Activated T-helper 2 cell treated with anti-CD3 and anti-CD28 coated beads, Interferon-gamma antibody, Interleukin-2, Interleukin-4, amounts not matched to agents 10 μg/mL and 5 μg/mL and 100 μg/mL, durations not matched to agents 14 hours and 24 hours and 36 hours (primary cell): ENCODE measurements at regions not wholly inside any gene's neighbourhood (a gene's known extent, or its start where the extent isn't known, plus 50 kb on each side); places are given as distances from the start of the nearest gene placed in this dataset.
"Not testable (repeated sequence)": the region's sequence is repeated elsewhere in the genome, so short reads cannot be mapped to it uniquely, and the experiment has no call there.

Experiments used
- DNase-seq: peaks from one replicate; pipeline ENCODE4 v3.0.0; 2021; ENCODE audit warnings: low spot score
- H3K27ac Mint-ChIP-seq: one replicate; pipeline ENCODE4 v1.8.0; 2021; ENCODE audit warnings: mixed read lengths
- H3K27me3 Mint-ChIP-seq: one replicate; pipeline ENCODE4 v1.8.0; 2021; ENCODE audit warnings: low read depth, mixed read lengths
- H3K36me3 Mint-ChIP-seq: one replicate; pipeline ENCODE4 v1.8.0; 2021; ENCODE audit warnings: low read depth, mixed read lengths
- H3K4me1 Mint-ChIP-seq: one replicate; pipeline ENCODE4 v1.8.0; 2021; ENCODE audit warnings: low read depth, mixed read lengths
- H3K4me3 Mint-ChIP-seq: one replicate; pipeline ENCODE4 v1.8.0; 2021; ENCODE audit warnings: low read depth, mild to moderate bottlenecking, moderate library complexity, mixed read lengths
- H3K9me3 Mint-ChIP-seq: one replicate; pipeline ENCODE4 v1.8.0; 2021; ENCODE audit warnings: mixed read lengths
- intact Hi-C: fragments of 100-400 bp; cut with micrococcal nuclease; formaldehyde crosslinking; loops from one replicate; pipeline ENCODE4 v1.15.1; 2023

GRCh38 chr5:5764246-5764645, 341.8 kb downstream of the ICE1 start:
- no peaks in the 10 kb centered on the region for H3K36me3 Mint-ChIP-seq
- no peak overlapping the region for H3K4me3 Mint-ChIP-seq
- H3K4me1 Mint-ChIP-seq, result no peaks in the 10 kb centered on the region
- no peak for DNase-seq
- intact Hi-C loops, result no loop called here
- H3K9me3 Mint-ChIP-seq, result no peaks in the 10 kb centered on the region
- H3K27ac Mint-ChIP-seq, result no peak overlapping the region
- H3K27me3 Mint-ChIP-seq, result no peaks in the 10 kb centered on the region

GRCh38 chr5:5756762-5757161, 334.3 kb downstream of the ICE1 start:
- Mint-ChIP-seq H3K4me1 (peaks cover 8% of the 10 kb centered on the region), H3K4me3 (no peak overlapping the region), H3K27me3 (no peaks in the 10 kb centered on the region), H3K9me3 (no peaks in the 10 kb centered on the region), H3K36me3 (no peaks in the 10 kb centered on the region), H3K27ac (no peak overlapping the region)
- DNase-seq, result no peak
- intact Hi-C loops, result no loop called here

- Mint-ChIP-seq H3K4me3 (no peak overlapping the region), H3K27ac (no peak overlapping the region), H3K4me1 (peaks cover 14% of the 10 kb centered on the region), H3K27me3 (peaks cover 2% of the 10 kb centered on the region), H3K36me3 (no peaks in the 10 kb centered on the region), H3K9me3 (no peaks in the 10 kb centered on the region)
- no peak for DNase-seq
- intact Hi-C loops, result no loop called here
These were observed 333.4 kb downstream of the ICE1 start for GRCh38 chr5:5755888-5756287.

- Mint-ChIP-seq H3K36me3 (no peaks in the 10 kb centered on the region), H3K27me3 (peaks cover 2% of the 10 kb centered on the region), H3K4me3 (no peak overlapping the region), H3K9me3 (no peaks in the 10 kb centered on the region), H3K4me1 (peaks cover 15% of the 10 kb centered on the region), H3K27ac (no peak overlapping the region)
- intact Hi-C loops, result no loop called here
- no peak for DNase-seq
These were observed 330.4 kb downstream of the ICE1 start for GRCh38 chr5:5752844-5753243.

GRCh38 chr5:5751987-5752386, 329.5 kb downstream of the ICE1 start:
- H3K4me1 Mint-ChIP-seq, result peaks cover 15% of the 10 kb centered on the region

GRCh38 chr5:5751498-5751897, 329.0 kb downstream of the ICE1 start:
- no peak overlapping the region for H3K4me3 Mint-ChIP-seq
- intact Hi-C loops, result no loop called here
- peaks cover 15% of the 10 kb centered on the region for H3K4me1 Mint-ChIP-seq
- no peaks in the 10 kb centered on the region for H3K36me3 Mint-ChIP-seq
- no peak overlapping the region for H3K27ac Mint-ChIP-seq
- peaks cover 2% of the 10 kb centered on the region for H3K27me3 Mint-ChIP-seq
- no peak for DNase-seq
- H3K9me3 Mint-ChIP-seq, result no peaks in the 10 kb centered on the region

More at GRCh38 chr5:5751987-5752386, 329.5 kb downstream of the ICE1 start:
- peaks cover 2% of the 10 kb centered on the region for H3K27me3 Mint-ChIP-seq
- H3K36me3 Mint-ChIP-seq, result no peaks in the 10 kb centered on the region
- H3K9me3 Mint-ChIP-seq, result no peaks in the 10 kb centered on the region
- no peak overlapping the region for H3K4me3 Mint-ChIP-seq
- DNase-seq, result no peak
- no peak overlapping the region for H3K27ac Mint-ChIP-seq
- intact Hi-C loops, result no loop called here

GRCh38 chr5:5741418-5741817, 318.9 kb downstream of the ICE1 start:
- Mint-ChIP-seq H3K27ac (no peak overlapping the region), H3K36me3 (no peaks in the 10 kb centered on the region), H3K4me3 (no peak overlapping the region), H3K9me3 (peaks cover 21% of the 10 kb centered on the region), H3K27me3 (no peaks in the 10 kb centered on the region), H3K4me1 (no peaks in the 10 kb centered on the region)
- intact Hi-C loops, result no loop called here
- DNase-seq, result no peak

- Mint-ChIP-seq H3K27ac (no peak overlapping the region), H3K9me3 (peaks cover 9% of the 10 kb centered on the region), H3K4me3 (no peak overlapping the region), H3K4me1 (peaks cover 6% of the 10 kb centered on the region), H3K36me3 (no peaks in the 10 kb centered on the region), H3K27me3 (no peaks in the 10 kb centered on the region)
- no peak for DNase-seq
- intact Hi-C loops, result no loop called here
These were observed 317.0 kb downstream of the ICE1 start for GRCh38 chr5:5739490-5739945.

GRCh38 chr5:5738797-5739489, 316.5 kb downstream of the ICE1 start:
- intact Hi-C loops, result no loop called here
- no peak overlapping the region for H3K27ac Mint-ChIP-seq

GRCh38 chr5:5736007-5736406, 313.5 kb downstream of the ICE1 start:
- no peak for DNase-seq
- no peaks in the 10 kb centered on the region for H3K27me3 Mint-ChIP-seq
- no peak overlapping the region for H3K27ac Mint-ChIP-seq
- peaks cover 6% of the 10 kb centered on the region for H3K4me1 Mint-ChIP-seq
- intact Hi-C loops, result no loop called here
- no peak overlapping the region for H3K4me3 Mint-ChIP-seq
- no peaks in the 10 kb centered on the region for H3K9me3 Mint-ChIP-seq
- H3K36me3 Mint-ChIP-seq, result no peaks in the 10 kb centered on the region

More at GRCh38 chr5:5738797-5739489, 316.5 kb downstream of the ICE1 start:
- Mint-ChIP-seq H3K27me3 (no peaks in the 10 kb centered on the region), H3K36me3 (no peaks in the 10 kb centered on the region), H3K4me3 (no peak overlapping the region), H3K4me1 (peaks cover 6% of the 10 kb centered on the region), H3K9me3 (peaks cover 7% of the 10 kb centered on the region)
- DNase-seq, result no peak

GRCh38 chr5:5733058-5733457, 310.6 kb downstream of the ICE1 start:
- H3K27ac Mint-ChIP-seq, intact Hi-C loops, H3K9me3 Mint-ChIP-seq, H3K4me1 Mint-ChIP-seq, H3K4me3 Mint-ChIP-seq, DNase-seq, H3K27me3 Mint-ChIP-seq, H3K36me3 Mint-ChIP-seq: not testable (repeated sequence)

GRCh38 chr5:5726401-5726800, 303.9 kb downstream of the ICE1 start:
- no peaks in the 10 kb centered on the region for H3K4me1 Mint-ChIP-seq
- no peak for DNase-seq
- H3K9me3 Mint-ChIP-seq, result no peaks in the 10 kb centered on the region
- H3K36me3 Mint-ChIP-seq, result no peaks in the 10 kb centered on the region
- H3K27me3 Mint-ChIP-seq, result no peaks in the 10 kb centered on the region
- H3K4me3 Mint-ChIP-seq, result no peak overlapping the region
- intact Hi-C loops, result no loop called here
- no peak overlapping the region for H3K27ac Mint-ChIP-seq

- Mint-ChIP-seq H3K4me1 (no peaks in the 10 kb centered on the region), H3K27me3 (no peaks in the 10 kb centered on the region), H3K4me3 (no peak overlapping the region), H3K27ac (no peak overlapping the region), H3K9me3 (no peaks in the 10 kb centered on the region), H3K36me3 (no peaks in the 10 kb centered on the region)
- intact Hi-C loops, result no loop called here
- no peak for DNase-seq
These were observed 299.4 kb downstream of the ICE1 start for GRCh38 chr5:5721881-5722280.

- intact Hi-C loops, result no loop called here
- DNase-seq, result no peak
- H3K27ac Mint-ChIP-seq, result no peak overlapping the region
- H3K9me3 Mint-ChIP-seq, result no peaks in the 10 kb centered on the region
- H3K27me3 Mint-ChIP-seq, result no peaks in the 10 kb centered on the region
- no peak overlapping the region for H3K4me3 Mint-ChIP-seq
- no peaks in the 10 kb centered on the region for H3K4me1 Mint-ChIP-seq
- H3K36me3 Mint-ChIP-seq, result no peaks in the 10 kb centered on the region
These were observed 296.8 kb downstream of the ICE1 start for GRCh38 chr5:5719292-5719691.
